HG03103 (cell line): ENCODE measurements at regions not wholly inside any gene's neighbourhood (a gene's known extent, or its start where the extent isn't known, plus 50 kb on each side); places are given as distances from the start of the nearest gene placed in this dataset.
"Not testable (repeated sequence)": the region's sequence is repeated elsewhere in the genome, so short reads cannot be mapped to it uniquely, and the experiment has no call there.

Source experiments
- ATAC-seq: cut with Tn5 transposase; IDR thresholded peaks from one replicate; pipeline ENCODE4 v1.9.1; 2021; ENCODE audit warnings: low read depth; ENCODE audit not compliant: unreplicated experiment

DNA sequence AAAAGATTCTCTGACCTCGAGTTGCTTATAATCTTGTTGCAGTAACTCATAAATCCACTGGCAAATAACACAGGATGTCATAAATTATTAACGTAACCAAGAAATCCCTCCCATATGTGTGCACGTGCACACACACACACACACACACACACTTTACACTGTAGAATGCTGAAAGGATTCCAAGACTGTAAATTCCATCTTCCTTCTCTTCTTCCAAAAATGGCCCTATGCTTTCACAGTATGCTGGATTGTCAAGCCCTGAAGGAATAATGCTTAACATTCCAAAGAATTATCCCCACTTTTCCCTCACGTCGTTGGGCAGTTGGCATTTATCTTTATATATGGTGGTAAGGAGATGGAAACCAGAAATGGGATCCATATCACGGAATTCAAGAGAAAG is 117.5 kb upstream of the CRIM1 start:
- no peak for ATAC-seq

DNA sequence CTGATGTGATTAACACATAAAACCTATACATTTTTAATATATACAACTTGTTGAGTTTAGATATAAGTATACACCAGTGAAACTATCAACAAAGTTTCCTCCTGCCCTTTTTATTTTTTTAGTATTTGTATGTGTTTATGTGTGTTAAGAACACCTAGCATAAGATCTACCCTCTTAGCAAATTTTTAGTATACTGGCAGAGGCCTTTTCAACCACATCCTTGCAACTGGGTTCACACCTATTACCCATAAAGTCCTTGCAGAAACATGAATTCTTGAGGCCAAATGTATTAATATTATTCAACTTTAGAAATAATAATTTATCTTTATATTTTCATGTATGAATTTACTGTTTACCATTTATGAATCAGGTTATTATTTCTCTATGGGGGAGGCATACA is 119.7 kb upstream of the CRIM1 start:
- ATAC-seq, result no peak

DNA sequence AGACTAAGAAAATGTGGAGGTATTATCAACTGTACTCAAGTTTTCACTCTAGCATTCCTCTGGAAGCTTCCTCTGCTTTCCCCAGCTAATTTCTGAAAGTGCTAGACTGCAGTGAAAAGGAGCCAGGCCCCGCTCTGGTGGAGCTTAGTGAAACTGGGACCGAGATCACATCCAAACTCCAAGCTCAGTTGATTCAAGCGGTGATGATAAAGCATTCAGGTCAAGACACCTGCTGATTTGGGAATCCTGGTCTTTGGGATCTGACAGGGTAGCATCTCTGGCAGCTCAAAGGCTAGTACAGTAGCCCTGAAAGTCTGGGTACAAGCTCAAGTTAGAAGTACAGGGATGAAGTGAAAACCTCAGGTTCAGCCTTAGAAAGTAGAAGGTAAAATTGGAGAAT is 120.2 kb upstream of the CRIM1 start:
- ATAC-seq, result no peak

DNA sequence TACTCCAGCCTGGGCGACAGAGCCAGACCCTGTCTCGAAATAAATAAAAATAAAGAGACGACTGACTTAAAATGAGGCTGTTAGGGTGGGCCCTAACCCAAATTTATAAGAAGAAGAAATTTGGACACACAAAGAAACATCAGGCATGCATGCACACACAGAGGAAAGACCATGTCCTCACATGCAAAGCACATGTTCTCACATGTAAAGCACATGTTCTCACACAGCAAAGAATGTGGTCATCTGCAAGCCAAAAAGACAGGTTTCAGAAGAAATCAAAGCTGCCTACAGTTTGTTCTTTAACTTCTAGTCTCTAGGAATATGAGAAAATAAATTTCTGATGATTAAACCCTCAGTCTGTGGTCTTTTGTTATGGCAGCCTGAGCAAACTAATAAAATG is 132.3 kb upstream of the CRIM1 start:
- ATAC-seq, result no peak

DNA sequence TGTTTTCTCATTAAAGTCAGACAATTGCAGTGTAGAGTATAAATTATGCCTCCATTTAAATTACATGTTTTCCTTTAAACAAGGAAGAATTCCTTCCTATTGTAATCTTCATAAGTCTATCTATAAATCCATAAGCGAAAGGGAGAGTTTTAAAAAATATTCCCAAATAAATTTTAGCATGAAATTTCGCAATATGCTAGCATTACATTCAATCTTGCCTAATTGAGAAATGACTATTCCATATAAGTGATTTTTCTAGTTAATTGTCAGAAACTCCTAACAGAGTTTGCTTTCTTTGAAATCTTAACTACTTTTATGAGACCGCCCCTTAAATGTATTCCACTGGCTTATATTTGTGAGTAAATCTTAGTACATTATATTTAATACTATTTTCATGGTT is 133.1 kb upstream of the CRIM1 start:
- no peak for ATAC-seq

DNA sequence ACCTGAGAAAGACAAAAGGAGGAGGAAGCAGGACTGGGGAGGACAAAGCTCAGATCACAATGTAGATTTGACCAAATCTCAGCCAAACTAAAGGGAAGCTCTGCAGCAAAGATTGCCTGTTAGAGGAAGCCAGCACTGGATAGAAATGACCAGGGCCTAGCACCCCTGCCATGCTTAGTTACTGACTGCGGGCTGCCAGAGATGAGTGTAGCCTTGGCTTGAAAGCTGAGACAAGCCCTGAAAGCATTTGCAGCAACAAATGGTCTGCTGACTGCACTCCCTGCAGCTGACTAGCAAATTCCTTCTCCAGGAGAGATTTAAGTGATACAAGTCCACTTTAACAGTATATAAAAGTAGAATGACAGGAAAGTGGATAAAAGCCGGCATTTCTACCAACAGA is 140.9 kb upstream of the CRIM1 start:
- no peak for ATAC-seq

DNA sequence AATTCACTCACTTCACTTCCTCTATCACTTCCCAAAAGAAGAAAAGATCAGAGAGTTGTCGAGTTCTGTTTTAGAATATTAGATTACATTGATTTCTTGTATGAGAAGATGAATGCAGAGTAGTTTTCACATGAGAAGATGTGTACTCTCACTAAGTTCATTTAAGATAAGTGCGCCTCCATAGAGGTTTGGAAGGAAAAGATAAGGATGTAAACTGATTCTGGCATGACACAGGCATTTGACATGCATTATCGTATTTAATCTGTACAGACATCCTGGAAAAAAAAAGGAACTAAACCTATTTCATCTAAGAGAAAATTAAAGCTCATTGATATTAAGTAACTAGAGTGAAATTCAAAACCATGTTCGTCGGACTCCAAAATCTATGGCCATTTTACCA is 152.2 kb upstream of the CRIM1 start:
- no peak for ATAC-seq

DNA sequence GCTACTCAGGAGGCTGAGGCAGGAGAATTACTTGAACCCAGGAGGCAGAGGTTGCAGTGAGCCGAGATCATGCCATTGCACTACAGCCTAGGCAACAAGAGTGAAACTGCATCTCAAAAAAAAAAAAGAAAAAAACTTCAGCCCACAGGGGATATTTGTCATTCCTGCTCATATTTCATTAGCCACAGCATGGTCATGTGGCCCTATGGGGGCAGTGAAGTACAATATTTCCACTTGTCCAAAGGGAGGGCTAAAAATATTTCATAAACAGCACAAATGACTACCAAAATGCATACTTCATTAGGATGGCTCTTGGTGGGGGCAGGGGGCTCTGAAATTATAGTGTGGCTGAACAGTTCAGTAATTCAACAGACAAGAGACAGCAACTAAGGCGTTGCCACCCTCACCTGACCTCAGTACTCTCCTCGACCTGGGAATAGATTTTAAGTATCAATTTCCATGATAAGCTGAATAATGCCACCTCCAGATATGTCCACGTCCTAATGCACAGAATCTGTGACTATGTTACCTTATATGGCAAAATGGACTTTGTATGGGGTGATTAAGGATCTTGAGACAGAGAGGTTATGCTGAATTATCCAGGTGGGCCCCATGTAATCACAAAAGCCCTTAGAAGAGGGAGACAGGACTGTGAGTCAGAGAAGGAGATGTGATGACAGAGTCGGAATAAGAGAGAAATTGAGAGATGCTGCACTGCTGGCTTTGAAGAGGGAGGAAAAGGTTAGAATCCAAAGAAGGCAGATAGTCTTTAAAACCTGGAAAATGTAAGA is 158.2 kb upstream of the CRIM1 start:
- ATAC-seq, result no peak

DNA sequence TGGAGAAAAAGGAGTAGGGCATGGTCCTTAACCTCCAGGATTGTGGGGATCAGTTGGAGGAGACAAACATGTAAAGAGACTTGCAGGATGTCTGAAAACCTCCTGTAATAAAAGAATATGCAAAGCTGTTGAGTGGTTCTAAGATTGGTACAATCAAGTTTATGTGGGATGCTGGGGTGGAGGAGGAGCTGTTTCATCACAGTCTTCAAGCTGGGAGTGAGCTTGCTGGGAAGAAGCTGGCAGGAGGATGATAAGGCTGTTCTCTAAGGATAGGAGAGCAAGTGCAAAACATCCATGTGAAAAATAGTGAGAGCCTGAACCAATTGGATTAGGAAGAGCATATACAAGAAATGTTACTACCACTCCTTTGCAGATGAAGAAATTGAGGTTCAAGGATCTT is 161.9 kb upstream of the CRIM1 start:
- ATAC-seq, result no peak

DNA sequence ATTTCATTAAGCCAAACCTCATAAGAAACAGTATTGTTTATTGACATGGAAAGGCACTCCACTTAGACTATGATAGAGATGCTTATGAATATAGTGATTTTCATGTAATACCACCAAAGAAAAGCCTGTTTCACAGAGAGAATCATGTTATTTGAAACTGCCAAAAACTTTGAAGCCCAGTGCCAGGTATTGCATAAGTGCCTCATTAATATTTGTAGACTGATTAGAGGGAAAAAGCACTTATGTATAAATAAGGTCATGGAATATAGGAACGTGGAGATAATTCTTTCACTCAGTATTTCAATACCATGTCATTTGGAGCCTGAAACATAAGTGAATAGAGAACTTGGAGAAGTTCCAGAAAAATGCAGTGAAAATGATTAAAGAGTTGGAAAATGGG is 162.6 kb upstream of the CRIM1 start:
- no peak for ATAC-seq

DNA sequence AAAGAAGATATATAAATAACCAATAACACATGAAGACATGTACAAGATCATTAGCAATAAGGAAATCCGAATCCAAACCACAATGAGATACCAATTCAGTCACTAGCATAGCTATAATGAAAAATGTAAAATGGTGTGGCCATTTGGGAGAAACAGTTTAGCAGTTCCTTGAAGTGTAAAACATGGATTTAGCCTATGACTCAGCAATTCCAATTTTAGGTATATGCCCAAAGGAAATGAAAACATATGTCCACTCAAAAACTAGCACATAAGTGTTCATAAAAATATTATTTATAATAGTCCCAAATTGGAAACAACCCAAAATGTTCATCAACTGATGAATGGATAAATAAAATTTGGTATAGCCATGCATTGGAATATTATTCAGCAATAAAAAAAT is 165.5 kb upstream of the CRIM1 start:
- ATAC-seq, result no peak

DNA sequence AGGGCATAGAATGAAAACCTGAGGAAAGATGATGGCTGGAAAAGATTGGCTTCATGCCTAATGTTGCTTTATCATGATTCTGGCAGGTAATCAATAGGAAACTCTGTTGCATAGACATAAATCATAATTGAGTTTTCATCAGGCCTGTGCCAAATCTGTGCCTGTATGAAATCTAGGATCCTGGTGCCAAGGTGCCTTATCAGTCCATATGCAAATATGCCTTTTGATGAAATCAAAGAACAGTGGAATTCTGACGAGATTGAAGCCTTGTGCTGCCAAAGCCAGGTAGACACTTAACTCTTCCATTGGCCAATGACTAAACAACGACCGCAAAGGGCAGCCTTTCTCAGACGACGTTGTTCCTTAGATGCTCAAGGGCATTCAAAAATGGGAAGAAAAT is 170.0 kb upstream of the CRIM1 start:
- no peak for ATAC-seq

DNA sequence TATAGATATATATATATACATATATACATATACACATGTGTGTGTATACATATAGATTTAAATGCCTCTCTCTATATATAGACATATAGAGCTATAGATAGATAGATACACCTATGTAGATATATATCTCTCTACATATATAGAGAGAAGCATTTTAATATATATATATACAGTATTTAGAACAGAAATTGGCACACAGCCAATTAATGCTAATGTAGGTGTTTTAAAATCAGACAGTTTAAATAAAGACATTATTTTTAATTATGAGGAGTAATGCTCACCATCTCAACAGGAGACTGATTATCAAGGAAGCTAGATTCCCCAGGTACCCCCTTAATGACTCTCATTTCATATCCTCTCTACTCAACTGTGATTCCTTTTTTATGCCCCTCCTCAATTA is 170.7 kb upstream of the CRIM1 start:
- ATAC-seq, result no peak

DNA sequence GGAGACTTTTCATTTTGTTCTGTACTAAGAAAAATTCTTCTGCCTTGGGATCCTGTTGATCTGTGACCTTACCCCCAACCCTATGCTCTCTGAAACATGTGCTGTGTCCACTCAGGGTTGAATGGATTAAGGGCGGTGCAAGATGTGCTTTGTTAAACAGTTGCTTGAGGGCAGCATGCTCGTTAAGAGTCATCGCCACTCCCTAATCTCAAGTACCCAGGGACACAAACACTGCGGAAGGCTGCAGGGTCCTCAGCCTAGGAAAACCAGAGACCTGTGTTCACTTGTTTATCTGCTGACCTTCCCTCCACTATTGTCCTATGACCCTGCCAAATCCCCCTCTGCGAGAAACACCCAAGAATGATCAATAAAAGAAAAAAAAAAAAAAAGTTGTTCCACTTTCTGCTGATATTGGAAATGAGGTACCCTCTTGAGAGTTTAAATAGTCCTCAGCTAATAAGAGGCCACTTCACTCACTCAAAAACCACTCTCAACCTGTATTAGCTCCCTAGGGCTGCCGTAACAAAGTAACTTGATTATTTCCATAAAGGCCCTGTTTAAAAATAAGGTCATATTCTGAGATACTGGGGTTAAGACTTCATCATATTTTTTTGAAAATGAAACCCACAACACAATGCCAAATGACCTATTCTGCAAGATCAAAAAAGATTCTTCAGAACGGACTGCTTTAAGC is 174.6 kb upstream of the CRIM1 start:
- not testable (repeated sequence) for ATAC-seq

DNA sequence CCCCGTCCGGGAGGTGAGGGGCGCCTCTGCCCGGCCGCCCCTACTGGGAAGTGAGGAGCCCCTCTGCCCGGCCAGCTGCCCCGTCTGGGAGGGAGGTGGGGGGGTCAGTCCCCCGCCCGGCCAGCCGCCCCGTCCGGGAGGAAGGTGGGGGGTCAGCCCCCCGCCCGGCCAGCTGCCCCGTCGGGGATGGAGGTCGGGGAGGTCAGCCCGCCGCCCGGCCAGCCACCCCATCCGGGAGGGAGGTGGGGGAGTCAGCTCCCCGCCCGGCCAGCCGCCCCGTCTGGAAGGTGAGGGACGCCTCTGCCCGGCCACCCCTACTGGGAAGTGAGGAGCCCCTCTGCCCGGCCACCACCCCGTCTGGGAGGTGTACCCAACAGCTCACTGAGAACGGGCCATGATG is 175.3 kb upstream of the CRIM1 start:
- not testable (repeated sequence) for ATAC-seq

DNA sequence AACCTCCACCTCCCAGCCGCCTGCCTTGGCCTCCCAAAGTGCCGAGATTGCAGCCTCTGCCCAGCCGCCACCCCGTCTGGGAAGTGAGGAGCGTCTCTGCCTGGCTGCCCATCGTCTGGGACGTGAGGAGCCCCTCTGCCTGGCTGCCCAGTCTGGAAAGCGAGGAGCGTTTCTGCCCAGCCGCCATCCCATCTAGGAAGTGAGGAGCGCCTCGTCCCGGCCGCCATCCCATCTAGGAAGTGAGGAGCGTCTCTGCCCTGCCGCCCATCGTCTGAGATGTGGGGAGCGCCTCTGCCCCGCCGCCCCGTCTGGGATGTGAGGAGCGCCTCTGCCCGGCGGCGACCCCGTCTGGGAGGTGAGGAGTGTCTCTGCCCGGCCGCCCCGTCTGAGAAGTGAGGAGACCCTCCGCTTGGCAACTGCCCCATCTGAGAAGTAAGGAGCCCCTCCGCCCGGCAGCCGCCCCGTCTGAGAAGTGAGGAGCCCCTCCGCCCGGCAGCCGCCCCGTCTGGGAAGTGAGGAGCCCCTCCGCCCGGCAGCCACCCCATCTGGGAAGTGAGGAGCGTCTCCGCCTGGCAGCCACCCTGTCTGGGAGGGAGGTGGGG is 175.8 kb upstream of the CRIM1 start:
- ATAC-seq, result not testable (repeated sequence)

DNA sequence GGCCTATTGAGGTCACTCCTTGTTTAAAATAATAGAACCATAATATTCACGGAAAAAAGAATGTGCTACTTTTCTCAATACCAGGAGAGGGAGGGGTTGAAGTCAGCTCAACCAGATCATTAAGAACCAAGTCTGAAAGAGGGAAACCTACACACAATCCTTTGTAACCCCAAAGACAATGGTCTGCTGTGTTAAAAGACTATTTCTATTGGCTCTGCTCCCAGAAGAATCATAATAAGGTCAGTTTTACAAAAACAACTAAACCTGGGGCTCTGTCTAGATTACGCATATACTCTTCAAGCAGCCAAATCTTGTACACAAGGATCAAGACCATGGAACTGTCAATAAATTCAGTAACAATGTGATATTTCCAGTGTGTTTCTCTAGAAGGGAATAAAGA is 177.2 kb upstream of the CRIM1 start:
- no peak for ATAC-seq

DNA sequence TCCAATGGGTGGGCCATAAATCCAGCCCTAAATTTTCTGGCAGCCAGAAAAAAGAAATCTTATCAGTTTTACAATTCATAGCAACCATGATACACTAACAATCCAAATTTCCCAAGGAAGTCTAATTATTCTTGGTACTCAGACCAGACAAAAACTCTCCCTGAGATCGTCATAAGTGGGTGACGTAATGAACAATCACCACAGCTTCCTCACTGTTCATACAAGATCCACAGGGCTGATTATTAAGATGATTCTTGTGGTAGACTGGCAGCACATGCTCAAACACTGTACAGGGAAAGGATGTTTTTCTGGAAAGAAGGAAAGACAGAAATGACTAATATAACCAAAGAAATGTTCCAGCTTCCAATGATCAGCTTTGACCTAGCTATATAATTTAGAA is 178.3 kb upstream of the CRIM1 start:
- no peak for ATAC-seq

DNA sequence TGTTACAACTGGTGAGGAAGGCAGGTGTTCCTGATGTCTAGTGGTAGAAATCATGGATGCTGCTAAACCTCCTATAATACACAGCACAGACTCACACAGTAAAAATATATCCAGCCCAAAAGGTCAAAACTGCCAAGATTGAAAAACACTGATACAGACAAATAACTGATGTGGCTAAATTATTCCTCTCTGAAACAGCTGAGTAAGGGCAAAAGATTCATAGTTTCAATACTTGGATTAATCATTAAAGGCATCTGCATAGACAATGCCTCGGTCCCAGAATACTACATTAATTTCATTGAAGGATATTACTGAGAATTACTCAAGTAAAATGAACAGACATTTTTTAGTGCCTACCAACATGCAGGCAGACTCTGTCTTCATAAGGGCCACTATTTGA is 180.7 kb upstream of the CRIM1 start:
- ATAC-seq, result no peak

DNA sequence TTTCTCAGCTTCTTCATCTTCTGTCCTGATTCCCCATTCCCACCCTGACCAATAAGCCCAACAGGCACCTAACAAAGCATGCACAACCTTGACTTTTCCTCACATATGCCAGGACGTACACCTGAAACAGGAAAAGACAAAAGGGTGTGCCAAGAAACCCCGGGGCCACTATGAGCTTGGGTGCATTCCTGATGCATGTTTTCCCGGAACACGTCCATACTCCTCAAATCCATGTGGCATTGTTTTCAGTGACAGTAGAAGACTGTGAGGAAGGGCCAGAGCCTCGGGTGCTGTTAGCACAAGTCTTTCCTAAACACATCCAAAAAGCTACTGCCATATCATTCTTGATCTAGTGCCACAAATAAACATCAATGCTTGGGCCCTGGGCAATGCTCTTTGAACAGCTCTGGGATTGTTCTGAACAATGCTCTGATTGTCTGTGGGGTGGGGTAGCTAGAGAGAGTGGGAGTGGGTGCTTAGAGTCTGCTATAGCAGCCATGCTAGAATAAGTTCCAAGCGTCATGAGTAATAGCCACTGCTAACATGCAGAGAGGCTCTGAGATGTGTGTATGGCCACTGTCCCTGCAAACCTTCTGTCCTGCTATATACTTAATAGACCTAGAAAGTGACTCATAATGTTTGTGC is 181.7 kb upstream of the CRIM1 start:
- no peak for ATAC-seq

DNA sequence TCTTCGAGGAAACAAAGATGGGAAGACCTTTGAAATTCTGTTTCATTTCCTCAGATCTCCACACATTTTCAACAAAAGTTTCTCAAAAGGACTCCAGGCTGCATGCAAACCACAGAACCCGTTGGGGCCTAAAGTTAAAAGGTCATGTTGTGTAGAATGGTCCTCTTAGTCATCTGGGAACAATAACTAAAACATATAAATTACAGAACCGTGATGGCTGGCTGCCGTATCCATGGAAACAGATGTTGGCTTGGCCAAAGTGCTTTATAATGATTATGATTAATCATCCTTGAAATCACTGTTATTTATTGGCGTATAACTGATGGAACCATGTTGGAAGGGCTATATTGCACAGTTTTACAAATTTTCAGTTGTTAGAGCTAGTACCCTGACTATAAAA is 182.8 kb upstream of the CRIM1 start:
- ATAC-seq, result no peak
